Skeletal muscle cell (primary cell): ENCODE measurements at regions not wholly inside any gene's neighbourhood (a gene's known extent, or its start where the extent isn't known, plus 50 kb on each side); places are given as distances from the start of the nearest gene placed in this dataset.

Source experiments
- DNase-seq: peaks from one replicate; pipeline ENCODE4 v3.0.0-alpha.2; 2010; ENCODE audit warnings: low read depth
- H3K4me3 ChIP-seq: 2 replicates; pipeline ENCODE4 v1.5.1; 2011; ENCODE audit warnings: low read depth, mild to moderate bottlenecking, control low read depth, low read length, moderate library complexity

DNA sequence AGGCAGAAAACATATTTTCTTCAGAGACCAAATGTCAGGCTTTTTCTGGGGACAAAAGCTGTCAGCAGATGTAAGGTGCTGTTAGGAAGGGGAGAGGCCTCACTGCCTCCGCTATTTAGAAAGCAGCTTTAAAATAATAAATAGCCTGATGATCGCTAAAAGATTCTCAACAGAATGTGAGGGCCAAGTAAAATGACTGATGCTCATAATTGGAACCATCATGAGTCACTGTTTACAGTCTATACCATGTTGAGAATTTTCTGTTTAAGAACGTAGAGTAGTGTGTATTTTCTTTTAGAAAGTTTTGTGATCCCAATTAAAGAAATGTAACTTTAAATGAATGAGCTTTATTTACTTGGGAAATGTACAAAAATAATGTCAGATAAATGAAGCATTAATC lies 220.0 kb downstream of the CLIC5 start:
- DNase-seq = no peak
- no peak overlapping the region for H3K4me3 ChIP-seq

DNA sequence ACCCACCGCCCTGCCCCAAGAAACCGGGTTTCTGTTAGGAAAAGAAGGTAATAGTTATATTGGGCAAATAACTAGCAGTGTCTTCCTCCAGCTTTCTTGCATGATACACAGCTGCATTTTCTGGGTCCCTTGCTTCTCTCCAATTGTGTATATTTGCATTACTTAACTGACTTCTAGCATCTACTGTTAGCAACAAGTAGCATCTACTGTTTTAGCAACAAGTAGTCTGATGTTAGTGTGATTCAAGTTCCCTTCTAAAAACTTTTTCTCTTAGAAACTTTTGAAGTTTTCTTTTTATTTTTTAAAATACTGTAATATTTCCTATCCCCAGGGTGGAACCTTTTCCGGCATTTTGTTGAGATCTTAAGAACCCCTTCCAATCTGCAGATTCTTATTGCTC lies 221.2 kb downstream of the CLIC5 start:
- H3K4me3 ChIP-seq = no peak overlapping the region
- no peak for DNase-seq

DNA sequence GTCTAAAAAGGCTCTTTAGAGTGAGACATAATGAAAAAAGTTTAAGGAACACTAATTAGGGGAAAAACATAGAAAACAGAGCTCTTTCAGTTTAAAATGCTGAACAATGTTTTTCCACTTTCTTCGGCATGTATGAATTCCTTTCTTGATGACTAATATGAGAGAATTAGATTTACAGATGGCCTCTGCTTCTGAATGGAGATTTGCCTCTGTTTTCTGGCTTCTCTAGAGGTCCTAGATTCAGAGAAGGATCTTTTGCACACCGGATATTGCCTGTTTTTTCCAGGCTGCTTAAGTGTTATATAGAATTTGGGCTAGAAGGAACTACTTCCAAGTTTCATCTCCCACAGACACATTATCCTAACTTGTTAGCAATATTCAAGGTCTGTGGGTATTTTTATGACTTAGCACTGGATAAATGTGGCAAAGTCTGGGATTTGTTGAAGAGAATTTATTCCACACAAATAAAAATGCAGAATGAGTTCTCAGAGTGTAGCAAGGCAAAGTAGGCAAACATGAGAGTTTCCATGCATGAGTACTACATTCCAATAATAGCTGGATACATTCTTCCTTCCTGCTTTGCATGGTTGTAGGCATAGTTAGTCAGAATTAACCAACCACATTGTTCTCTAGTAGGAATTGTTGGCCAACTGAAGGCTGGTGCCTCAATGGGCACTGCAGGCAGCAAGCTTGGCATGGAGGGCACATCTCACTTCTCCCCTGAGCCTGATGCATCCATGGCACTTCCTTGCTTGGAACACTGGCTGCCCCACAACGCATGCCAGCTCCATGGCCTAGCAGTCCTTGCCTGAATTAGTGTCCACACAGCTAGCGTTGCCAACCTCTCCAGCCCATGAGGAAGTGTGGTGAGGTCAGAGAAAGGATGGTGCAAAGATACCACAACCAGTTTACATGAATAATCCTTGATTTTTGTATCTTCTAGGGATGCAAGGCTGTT lies 224.2 kb downstream of the CLIC5 start:
- no peak overlapping the region for H3K4me3 ChIP-seq
- DNase-seq = no peak

DNA sequence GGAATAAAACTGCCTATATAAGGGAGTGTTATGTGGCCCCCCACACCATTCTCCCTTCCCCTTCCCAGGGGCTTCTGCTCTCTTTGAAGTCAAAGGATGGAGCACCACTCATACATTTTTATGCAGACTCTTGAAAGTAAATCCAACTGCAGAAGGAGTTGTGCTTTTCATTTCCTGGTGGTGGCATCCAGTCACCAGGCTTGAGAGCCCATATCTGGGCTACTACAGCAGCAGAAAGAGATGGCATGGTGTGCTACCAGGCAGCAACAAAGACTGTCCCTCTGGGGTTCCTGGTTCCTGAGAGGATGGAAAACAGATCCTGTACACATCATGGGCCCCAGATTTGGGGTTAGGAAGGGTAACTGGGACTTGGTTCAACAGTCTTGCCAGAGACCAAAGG lies 226.4 kb downstream of the CLIC5 start:
- no peak for DNase-seq
- H3K4me3 ChIP-seq = no peak overlapping the region

DNA sequence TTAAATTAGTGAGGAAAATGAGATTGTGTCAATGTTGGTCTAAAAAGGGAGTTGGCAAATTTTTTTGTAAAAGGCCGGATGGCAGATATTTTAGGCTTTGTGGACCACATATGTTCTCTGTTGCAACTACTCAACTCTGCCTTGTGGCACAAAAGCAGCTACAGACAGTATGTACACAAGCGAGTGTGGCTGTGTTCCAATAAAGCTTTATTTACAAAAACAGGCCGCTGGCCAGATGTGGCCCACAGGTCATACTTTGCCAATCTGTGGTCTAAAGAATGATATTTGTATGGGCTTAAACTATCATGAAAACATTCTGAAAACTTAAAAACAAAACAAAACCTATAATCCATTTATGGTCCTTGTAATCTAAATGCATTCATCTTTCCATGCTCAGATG lies 228.3 kb downstream of the CLIC5 start:
- H3K4me3 ChIP-seq = no peak overlapping the region

DNA sequence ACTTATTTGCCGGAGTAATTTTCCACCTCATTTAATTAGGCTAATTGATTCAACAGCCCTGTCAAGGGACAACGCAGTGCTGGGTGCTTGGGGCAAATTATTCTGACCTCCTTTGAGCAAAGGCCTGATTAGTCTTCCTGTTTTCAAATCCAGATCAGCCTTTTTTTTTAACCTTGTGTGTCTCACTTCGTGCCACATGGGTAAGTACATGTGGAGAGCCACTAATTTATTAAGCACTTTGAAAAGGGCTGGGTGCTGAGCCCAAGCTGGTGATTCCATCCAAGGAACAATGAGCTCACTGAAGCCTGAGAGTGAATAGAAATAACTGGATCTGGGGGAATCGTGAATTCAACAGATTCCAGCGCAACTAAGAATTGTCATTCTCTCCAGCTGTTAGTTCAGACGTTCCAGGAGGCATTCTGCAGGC lies 229.3 kb downstream of the CLIC5 start:
- no peak for DNase-seq
- H3K4me3 ChIP-seq = no peak overlapping the region

More for the DNA sequence above, 228.3 kb downstream of the CLIC5 start:
- DNase-seq = no peak

DNA sequence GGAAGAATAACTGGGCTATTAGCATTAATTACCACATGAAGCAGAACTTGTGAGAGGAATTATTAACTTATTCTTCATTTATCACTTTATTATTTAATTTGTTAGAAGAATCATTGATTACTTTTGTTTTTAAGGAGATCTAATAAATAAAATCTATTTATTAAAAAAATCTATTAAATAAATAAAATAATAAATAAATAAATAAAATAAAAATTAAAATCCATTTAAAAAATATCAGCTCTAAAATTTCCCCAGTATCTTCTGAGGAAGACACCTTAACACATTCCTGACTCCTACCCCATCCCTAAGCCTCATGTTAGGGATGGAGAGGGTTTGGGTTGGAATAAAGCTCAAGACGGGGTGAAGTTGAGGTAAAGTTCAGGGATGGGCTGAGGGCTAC lies 231.4 kb downstream of the CLIC5 start:
- H3K4me3 ChIP-seq = no peak overlapping the region
- no peak for DNase-seq

DNA sequence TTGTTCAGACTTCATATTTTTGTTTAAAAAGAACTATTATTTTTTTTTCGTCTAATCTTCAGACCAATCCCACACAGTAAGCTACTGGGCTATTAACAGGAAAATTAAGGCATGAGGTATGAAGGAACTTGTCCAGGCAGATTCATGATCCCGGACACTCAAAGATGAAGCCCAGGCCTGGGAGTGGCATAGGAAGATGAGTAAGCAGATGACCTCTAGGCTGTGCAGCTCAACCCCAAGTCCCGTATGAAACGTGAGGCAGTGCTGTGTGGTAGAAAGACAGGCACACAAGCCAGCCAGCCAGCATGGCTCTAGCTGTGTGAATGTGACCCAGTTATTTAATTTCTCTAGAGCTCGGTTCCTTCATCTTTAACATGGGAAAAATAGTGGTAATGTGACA lies 231.9 kb downstream of the CLIC5 start:
- DNase-seq = no peak
- H3K4me3 ChIP-seq = no peak overlapping the region

DNA sequence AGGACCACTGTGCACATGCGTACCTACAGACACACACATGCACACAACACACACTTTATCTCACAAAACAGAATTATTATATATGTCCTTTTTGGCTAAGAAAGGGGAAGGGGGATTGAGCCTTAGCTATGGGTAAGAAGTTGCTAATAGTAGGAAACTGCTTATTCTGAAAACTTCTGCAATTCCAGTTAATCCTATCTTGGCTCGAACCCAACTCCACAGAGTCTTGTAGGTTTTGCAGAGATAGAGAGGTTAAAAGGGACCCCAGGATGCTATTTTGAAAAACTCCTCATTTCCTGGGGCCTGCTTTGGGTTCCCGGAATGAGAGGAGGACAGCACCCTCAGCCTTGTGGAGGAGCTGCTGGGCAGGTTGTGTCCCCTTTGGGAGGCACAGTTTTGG lies 233.8 kb downstream of the CLIC5 start:
- no peak for DNase-seq
- no peak overlapping the region for H3K4me3 ChIP-seq

DNA sequence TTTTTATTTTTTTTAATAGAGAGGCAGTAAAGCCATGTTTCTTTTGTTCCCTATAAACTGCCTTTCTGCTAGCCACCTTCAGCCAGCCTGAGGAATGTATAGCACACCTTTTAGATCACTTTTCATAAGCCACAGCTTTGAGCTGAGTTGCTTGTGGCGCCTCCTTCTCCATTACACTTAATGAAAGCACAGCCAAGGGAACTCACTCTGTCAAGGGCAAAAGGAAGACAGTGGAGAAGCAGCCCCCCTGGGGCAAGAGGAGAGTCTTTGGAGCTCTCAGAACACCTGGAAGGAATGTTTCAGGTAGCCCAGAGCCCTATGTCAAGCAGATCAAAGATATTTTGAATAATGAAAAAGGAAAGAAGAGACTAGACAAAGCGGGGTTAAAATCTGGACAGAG lies 235.1 kb downstream of the CLIC5 start:
- DNase-seq = no peak
- no peak overlapping the region for H3K4me3 ChIP-seq

DNA sequence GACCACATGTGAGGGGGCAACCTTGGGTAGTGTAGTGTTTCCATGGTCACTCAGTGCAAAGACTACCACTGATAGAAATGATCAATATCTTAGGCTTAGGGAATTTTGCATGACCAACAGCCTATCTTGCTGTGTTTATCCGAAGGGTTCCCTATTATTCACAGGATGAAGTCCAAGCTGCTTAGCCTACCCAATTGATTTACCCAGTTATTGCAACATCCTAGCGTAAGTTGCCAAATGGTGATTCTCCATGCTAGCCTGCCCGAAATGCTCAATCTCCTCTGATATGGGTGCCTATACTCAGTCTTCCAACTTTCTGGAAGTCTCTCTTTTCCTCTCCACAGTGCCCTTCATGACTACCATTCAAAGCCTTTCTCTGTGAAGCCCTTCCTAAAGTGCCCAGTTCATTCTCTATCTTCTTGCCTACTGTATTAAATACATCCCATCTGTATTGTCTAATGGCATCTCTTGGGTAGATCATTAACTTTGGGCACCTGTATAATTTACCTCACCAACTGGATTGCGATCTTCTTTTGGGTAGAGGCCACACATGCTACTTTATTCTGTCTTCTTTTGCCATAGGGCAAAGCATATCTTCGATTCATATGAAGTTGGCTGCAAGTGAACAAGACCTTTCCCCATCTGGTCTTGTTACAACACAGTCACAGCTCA lies 240.5 kb downstream of the CLIC5 start:
- DNase-seq = no peak
- no peak overlapping the region for H3K4me3 ChIP-seq

DNA sequence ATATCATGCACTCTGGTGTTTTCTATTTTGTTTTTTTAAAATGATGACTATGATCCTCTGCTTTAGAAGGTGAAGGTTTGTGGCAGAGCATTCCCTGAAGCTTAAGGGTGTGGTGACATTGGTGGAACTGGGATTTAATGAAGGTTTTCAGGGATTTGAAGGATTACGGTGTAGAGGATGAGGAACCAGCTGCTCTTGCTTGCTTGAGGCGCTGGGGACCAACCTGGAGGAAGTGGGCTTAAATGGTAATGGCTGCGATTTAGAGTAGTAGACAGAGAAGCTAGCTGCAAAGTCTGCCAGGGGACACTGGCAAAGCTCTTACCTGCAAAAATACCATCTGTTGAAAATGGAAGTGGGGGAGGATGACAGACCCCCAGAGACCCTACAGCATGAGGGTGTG lies 241.8 kb downstream of the CLIC5 start:
- no peak for DNase-seq
- no peak overlapping the region for H3K4me3 ChIP-seq

DNA sequence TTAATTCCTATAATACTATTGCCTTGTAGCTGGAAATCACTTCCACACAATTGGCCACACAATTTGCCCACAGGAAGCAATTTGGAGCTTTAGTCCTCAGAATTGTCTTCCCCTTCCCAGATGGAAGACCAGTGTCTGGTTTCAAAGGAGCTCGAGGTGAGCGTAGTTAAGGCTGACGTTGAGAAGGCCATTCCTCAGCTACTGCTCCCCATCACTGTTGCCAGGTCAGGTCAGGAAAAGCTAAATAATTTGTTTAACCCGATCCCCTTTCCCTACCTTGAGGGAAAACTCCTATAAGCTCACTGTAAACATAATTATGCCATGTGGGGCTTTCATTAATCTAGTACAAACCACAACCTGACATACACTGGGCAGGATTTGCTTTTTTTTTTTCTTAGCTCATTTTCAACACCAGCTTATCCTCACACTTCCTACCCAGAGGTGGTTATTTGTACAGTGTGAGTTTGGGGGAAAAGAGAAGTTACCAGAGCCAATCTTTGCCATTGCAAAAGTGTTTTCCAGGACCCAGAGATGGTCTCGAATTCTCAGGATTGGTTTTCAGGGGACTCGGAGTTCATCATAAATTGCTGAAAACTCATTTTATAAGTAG lies 242.7 kb downstream of the CLIC5 start:
- no peak for DNase-seq
- H3K4me3 ChIP-seq = no peak overlapping the region

DNA sequence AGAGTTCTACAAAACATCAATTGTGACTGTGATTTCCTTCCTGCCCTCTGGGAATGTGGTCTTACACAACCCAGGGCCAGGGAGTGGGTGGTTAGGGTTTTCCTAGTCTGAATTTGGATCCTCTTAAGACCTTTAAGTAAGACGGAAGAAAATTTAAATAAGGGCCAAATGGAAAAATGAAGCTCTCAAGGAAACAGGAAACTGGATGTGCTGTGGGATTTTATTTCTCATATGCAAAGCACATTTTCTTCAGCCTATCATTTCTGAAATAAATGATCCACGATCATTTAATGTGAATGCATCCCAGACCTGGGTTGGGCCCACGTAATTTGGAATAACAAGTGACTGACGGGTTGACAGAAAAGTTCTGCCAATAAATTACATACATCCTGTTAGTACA lies 243.6 kb downstream of the CLIC5 start:
- DNase-seq = no peak
- no peak overlapping the region for H3K4me3 ChIP-seq

DNA sequence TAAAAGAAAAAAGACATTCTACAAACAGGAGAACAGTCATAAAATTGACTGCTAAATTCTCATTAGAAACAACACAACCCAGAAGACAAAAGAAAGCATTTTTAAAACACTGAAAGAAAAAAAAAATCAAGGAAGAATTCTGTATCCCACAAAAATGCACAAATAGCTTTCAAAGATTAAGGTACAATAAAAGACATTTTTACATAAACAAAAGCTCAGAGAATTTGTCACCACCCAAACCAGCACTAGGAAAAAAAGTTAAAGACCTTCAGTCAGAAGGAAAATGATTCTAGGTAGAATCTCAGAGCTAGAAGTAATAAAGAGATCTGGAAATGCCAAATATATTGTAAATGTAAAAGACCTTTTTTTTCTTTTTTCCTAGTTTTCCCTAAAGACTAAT lies 252.4 kb downstream of the CLIC5 start:
- DNase-seq = no peak
- no peak overlapping the region for H3K4me3 ChIP-seq

DNA sequence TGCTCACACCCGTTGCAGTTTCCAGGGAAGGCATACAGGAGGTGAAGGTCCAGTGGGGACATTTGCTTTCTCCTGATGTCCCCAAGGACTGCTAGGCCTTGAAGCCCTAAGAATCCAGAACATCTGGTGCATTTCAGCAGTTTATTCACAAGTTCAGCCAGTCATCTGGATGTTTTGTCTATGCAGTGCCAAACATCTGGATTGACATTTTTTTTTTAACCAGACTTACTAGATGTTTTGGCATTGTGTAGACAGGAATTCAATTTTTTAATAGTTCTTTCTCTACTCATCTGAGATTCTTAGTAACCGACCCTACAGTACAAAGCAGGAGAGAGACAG lies 256.2 kb downstream of the CLIC5 start:
- no peak for DNase-seq
- H3K4me3 ChIP-seq = no peak overlapping the region

DNA sequence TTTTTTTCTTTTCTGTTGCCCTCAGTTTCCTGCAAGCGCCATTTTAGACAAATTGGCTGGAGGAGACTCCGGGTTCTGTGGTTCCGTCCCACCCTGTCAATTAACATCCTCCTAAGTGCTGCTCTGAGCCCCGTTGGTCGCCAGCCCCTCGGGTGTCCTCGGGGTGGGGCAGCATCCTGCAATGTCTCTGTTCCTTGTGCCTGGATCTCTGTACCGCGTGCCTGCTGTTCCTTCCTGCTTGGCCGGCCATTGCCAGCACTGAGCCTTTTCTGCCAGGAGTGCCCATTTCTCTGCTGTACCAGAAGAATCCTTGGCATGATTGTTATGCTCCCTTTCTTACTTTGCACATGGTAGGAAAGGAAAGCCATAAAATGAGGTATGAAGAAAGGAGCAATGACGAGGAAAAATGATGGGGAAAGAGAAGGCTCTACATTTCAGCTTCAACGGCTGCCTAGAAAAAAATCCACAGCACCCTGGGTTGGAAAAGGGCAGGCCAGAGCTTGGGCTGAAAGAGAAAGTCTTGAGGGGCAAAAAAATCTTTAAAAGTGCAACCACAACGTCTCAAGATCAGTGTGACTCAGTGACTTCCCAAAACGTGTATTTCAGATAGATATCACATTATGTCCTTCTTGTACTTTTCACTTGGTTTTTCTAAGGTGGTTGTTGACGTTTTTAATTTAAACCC lies 256.7 kb downstream of the CLIC5 start:
- no peak overlapping the region for H3K4me3 ChIP-seq
- no peak for DNase-seq

DNA sequence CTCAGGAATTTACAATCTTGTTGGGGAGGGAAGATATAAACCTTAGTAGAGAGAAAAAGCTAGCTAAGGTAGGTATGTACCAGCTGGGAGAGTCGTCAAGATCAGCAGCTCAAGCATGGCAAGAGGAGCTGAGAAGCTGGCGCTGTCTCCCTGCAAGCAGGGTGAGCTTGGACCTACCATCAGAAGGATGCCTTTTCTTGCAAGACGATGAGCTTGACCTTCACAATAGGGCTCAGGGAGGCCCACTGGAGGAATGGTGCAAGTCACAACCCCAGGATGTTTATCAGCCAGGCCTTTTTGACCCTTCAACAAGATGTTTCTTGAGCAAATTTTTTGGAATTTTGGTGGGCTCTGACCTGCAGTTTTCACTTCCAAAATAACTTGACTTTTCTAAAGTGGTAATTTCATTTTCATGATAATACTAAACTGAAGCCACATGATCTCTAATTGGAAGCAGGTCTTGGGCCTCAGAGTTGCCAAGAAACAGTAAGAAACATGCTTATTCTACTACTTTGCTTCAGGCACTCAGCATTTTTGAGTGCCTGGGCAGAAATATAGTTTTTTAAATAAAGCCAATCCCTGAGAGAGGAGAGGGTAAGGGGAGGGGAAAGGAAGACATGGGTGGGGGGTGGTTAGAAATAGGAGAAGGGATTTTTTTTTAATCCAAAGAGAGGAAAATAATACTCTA lies 258.1 kb downstream of the CLIC5 start:
- H3K4me3 ChIP-seq = no peak overlapping the region
- no peak for DNase-seq

DNA sequence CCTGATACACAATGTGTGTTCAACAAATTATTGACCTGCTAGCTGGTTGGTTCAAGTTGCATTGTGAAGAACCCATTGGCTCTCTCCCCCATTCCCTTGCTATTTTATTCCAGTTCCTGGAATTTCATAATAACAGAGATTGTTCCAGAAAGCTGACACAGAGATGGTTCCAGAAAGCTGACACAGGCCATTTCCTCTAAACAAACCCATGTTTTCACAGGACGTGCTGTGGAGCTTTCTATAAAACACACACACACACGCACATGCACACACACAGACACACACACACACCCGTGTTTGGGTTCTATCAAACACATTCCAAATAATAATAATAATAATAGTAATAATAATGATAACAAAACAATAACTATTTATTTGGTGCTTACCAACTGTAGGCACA lies 259.1 kb downstream of the CLIC5 start:
- no peak overlapping the region for H3K4me3 ChIP-seq
- DNase-seq = no peak

DNA sequence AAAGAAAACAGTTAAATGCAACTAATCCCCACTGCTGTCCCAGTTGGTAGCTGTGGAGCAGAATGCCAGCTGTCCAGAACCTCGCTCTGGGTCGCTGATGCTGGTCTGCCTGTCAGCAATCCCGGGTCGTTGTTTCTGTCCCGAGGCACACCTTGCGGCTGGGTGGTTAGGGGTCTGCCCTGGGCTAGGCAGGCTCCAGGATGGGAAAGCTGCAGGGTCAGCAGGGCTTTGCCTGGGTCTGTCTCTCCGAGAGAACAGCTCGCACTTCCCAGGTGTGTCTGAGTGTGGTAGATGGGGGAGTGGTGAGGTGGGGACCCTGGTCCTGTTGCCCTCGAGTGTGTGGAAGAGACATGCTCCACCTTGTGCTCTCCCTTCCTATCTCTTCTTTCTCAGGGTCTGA lies 261.2 kb downstream of the CLIC5 start:
- no peak for DNase-seq

More for the DNA sequence above, 261.2 kb downstream of the CLIC5 start:
- H3K4me3 ChIP-seq = no peak overlapping the region
